A172 (cell line): ENCODE measurements at regions not wholly inside any gene's neighbourhood (a gene's known extent, or its start where the extent isn't known, plus 50 kb on each side); places are given as distances from the start of the nearest gene placed in this dataset.

Experiments
- DNase-seq: peaks from one replicate; pipeline ENCODE4 v3.0.0-alpha.2; 2015; ENCODE audit warnings: low spot score

- no peak for DNase-seq
These were observed 70.1 kb upstream of the TMLHE start for GRCh38 chrX:155682834-155683233.

GRCh38 chrX:155679715-155680114, 67.0 kb upstream of the TMLHE start:
- no peak for DNase-seq

GRCh38 chrX:155673338-155673737, 60.6 kb upstream of the TMLHE start:
- DNase-seq = no peak

DNA sequence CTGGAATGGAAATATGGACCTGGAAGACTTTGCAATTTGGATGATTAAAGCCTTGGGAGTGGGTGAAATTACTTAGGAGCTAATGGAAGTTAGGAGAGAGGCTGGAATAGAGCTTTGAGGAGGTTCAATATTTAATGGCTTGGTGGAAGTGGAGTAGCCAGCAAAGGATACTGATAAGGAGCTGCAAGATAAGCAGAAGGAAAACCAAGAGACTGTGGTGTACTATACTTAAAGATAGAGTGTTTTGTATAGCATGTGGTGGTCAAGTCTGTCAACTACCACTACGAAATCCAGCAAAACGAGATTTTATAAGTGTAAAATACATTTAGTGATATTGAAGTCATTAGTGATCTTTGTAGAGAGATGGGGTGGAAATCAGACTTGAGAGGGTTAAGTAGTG, 54.0 kb upstream of the TMLHE start:
- DNase-seq = no peak
